ENCODE measurements at regions not wholly inside any gene's neighbourhood (a gene's known extent, or its start where the extent isn't known, plus 50 kb on each side); places are given as distances from the start of the nearest gene placed in this dataset.
"Not testable (repeated sequence)": the region's sequence is repeated elsewhere in the genome, so short reads cannot be mapped to it uniquely, and the experiment has no call there.

DNA sequence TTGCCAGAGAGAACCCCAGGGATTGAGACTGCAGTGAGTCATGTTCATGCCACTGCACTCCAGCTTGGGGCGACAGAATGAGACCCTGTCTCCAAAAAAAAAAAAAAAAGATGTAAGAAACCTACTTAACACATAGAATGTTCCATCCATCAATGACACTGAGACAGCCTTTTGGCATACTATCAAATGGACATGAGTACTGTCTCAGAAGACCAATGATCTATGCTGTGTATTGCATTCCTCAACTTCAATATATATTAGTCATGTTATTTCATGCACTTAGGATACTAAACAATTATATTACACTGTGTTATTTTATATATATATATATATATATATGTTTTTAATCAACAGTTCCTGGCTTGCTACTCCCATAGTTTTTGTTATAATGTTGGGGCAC lies 57.1 kb upstream of the ANKH start:
- no peak for DNase-seq

DNA sequence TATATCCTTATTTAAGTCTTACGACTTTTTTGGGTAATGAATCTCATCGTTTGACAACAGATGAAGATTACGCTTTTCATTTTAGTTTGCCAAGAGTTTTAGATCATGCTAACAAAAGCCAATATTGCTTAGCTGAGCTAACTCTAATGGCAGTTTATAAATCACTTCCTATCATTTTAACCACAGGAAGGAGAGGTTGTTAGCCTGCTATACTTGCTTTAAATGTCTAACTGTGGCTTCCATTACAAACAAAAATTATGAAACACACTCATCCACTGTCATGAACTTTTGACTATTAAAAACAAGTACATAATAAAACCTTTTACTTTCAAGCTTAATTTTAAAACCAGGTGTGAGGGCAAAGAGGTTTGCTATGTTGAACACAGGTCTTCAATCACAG lies 53.7 kb upstream of the ANKH start:
- DNase-seq: no peak

DNA sequence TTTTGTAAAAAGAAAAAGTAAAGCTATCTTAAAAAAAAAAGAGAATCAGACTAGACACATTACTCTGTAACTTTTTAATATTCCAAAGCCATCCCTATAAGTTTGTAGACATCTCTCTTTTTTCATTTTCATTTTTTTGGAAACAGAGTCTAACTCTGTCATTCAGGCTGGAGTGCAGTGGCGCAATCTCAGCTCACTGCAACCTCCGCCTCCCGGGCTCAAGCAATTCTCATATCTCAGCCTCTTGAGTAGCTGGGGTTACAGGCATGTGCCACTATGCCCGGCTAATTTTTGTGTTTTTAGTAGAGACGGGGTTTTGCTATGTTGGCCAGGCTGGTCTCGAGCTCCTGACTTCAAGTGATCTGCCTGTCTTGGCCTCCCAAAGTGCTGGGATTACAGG lies 51.4 kb upstream of the ANKH start:
- DNase-seq: not testable (repeated sequence)

DNA sequence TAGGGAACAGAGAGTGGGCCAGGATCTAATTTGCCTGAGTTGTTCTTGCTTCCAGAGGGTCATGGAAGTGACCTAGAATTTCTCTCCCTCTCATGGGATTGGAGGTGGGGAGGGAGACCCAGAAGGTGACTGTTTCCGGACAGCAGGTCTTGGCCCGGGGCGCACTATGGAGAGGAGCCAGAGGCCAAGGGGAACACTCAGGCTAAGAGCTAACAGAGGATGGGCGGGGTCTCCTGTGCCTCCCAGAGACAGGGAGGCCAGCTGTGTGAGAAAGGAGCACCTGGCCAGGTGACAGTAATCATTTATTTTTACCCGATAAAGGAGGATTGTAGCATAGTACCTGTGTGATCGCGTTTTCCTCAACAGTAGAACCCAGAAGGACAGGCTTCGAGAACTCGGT lies 50.9 kb upstream of the ANKH start:
- DNase-seq: peak; percentile 6
